Rectal smooth muscle tissue (tissue), 1 donor: ENCODE measurements at regions not wholly inside any gene's neighbourhood (a gene's known extent, or its start where the extent isn't known, plus 50 kb on each side); places are given as distances from the start of the nearest gene placed in this dataset.

Source experiments
- H3K27ac ChIP-seq: one replicate; pipeline ENCODE4 v1.7.0; 2013; ENCODE audit warnings: low read depth, low read length, inconsistent platforms
- H3K27me3 ChIP-seq: one replicate; pipeline ENCODE4 v1.7.0; 2013; ENCODE audit warnings: low read length; ENCODE audit not compliant: control insufficient read depth, insufficient read depth
- H3K36me3 ChIP-seq: one replicate; pipeline ENCODE4 v1.7.0; 2013; ENCODE audit warnings: low read length; ENCODE audit not compliant: control insufficient read depth, insufficient read depth
- H3K4me1 ChIP-seq: one replicate; pipeline ENCODE4 v1.7.0; 2013; ENCODE audit warnings: low read length; ENCODE audit not compliant: control insufficient read depth, insufficient read depth
- H3K4me3 ChIP-seq: one replicate; pipeline ENCODE4 v1.7.0; 2013; ENCODE audit warnings: low read length
- H3K9ac ChIP-seq: one replicate; pipeline ENCODE4 v1.7.0; 2013; ENCODE audit warnings: low read length

DNA sequence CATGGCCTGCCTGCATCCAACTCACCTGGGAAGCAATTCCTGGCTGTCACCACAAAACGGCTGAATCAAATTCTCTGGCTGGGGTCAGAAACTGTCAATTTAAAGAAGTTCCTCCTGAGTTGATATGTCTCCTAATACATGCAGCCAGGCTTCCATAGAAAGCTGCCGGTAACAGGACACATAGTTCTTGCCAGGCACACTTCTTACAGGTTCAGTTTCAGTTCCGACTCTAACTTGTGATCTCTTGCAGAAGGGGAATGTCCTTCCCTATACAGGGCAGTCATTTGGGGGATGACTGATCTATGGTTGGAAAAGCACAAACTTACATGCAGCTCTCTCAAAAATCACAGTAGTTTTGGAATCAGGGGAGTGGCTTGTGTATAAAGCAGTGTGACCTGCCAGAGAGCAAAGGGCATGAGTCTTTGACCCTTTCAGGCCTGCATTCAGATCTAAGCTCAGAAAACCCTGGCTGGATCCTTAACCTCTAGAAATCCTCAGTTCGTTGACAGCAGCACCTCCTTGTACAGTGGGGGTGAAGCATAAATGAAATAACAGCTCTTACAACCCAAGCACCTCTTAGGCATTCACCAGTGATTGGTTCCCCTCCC lies 195.6 kb downstream of the SCP2D1 start:
- no peaks in the 10 kb centered on the region for H3K36me3 ChIP-seq

GRCh38 chr20:19012676-19013075 lies 199.1 kb downstream of the SCP2D1 start:
- Histone ChIP-seq H3K27me3 (no peaks in the 10 kb centered on the region), H3K9ac (no peak overlapping the region), H3K27ac (no peak overlapping the region), H3K4me1 (peaks cover 2% of the 10 kb centered on the region), H3K36me3 (no peaks in the 10 kb centered on the region), H3K4me3 (no peak overlapping the region)

More for the DNA sequence above, 195.6 kb downstream of the SCP2D1 start:
- H3K27me3 ChIP-seq, result no peaks in the 10 kb centered on the region
- no peak overlapping the region for H3K27ac ChIP-seq
- H3K4me3 ChIP-seq, result no peak overlapping the region
- H3K4me1 ChIP-seq, result no peaks in the 10 kb centered on the region
- no peak overlapping the region for H3K9ac ChIP-seq

DNA sequence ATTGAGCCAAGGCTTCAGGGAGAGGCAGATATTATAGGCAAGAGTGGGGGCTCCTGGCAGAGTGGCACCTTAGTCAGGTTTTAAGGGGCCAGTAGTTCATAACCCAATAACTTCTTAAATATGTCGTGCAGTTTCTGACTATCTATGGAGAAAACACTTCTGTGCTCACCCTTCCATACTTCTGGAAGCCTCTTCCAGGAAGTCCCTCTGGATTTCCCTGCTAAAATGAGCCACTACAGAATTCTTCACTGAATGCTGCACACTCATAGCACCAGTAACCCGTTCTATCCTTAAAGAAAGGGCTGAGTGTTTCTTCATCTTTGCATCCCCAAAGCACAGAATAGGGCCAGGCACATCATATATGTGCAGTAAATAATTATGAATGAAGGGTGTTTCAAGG lies 198.5 kb upstream of the SLC24A3 start:
- Histone ChIP-seq H3K4me1 (peaks cover 2% of the 10 kb centered on the region), H3K4me3 (no peak overlapping the region), H3K9ac (no peak overlapping the region), H3K27ac (no peak overlapping the region), H3K36me3 (no peaks in the 10 kb centered on the region), H3K27me3 (no peaks in the 10 kb centered on the region)

- Histone ChIP-seq H3K27ac (peak overlapping the region; percentile 51), H3K36me3 (no peaks in the 10 kb centered on the region), H3K4me1 (peaks cover 2% of the 10 kb centered on the region), H3K9ac (no peak overlapping the region), H3K4me3 (no peak overlapping the region), H3K27me3 (no peaks in the 10 kb centered on the region)
Observed at GRCh38 chr20:19015351-19016139, 196.9 kb upstream of the SLC24A3 start.

DNA sequence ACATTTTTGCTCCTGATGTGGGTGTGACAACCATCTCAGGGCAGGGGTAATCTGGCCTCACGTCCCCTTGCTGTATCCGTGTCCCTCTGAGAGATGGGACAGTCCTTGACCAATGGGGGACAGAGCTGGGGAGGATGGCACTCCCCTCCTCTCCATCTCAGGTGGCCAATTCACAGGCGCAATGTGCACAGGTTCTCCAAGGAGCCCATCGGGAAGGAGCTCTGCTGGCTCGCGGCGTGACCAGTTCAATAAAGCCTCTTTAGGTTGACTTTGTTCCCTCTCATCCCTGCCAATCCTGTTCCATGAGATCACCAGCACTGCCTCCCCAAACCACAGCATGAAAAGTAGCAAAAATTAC lies 196.3 kb upstream of the SLC24A3 start:
- Histone ChIP-seq H3K4me1 (peaks cover 2% of the 10 kb centered on the region), H3K4me3 (no peak overlapping the region), H3K36me3 (no peaks in the 10 kb centered on the region), H3K27me3 (no peaks in the 10 kb centered on the region), H3K27ac (no peak overlapping the region), H3K9ac (no peak overlapping the region)

GRCh38 chr20:19017104-19017690 lies 195.2 kb upstream of the SLC24A3 start:
- H3K9ac ChIP-seq, result no peak overlapping the region
- no peak overlapping the region for H3K27ac ChIP-seq
- no peak overlapping the region for H3K4me3 ChIP-seq
- peaks cover 2% of the 10 kb centered on the region for H3K4me1 ChIP-seq
- H3K36me3 ChIP-seq, result no peaks in the 10 kb centered on the region
- H3K27me3 ChIP-seq, result no peaks in the 10 kb centered on the region

DNA sequence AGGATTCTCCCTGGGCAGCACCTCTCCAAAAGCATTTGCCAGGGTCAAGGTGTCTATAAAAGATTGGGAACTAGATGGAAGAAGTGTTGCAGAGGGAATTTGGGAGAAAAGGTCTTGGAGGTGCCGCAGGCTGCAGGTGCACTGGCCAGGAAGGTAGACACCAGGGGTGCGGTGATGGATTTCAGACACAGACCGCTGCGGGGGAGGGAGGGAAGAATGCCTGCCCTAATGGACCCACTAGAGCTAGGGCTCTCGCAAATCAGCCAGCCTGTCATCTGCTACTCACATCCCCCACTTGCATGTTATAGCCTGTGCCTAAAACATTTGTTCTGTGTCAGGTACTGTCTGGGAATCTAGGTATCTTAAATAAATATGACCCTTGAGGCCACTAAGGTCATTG lies 193.6 kb upstream of the SLC24A3 start:
- Histone ChIP-seq H3K9ac (no peak overlapping the region), H3K4me3 (no peak overlapping the region), H3K27ac (no peak overlapping the region), H3K36me3 (no peaks in the 10 kb centered on the region), H3K4me1 (peaks cover 2% of the 10 kb centered on the region), H3K27me3 (no peaks in the 10 kb centered on the region)

DNA sequence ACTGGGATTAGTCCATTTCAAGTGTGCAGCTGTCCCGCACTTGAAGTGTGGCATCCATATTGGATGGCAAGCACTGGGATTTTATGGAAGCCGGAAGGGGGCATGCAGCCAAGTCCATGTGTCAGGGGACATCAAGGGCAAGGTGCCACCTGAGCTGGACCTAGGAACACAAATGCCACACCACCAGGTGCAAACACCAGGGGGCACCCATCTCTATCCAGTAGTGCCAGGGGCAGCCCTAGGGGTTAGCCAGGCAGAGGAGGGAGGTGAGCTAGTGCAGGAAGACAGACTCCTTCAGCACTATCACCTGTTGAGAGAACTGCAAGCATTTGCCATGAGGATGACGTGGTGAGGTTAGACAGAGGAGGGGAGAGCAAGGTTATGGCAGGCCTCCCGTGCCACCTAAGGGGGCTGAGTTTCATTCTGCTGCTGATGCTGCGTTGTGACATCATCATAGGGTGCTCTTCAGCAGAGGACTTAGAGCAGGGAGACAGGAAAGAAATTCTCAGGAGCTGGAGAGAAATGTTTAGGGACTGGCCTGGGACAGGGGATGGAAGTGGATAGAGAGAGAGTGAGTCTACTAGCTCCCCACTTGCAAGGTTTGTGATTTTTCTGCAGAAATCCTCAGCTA lies 192.6 kb upstream of the SLC24A3 start:
- Histone ChIP-seq H3K36me3 (no peaks in the 10 kb centered on the region), H3K9ac (no peak overlapping the region), H3K4me1 (peaks cover 2% of the 10 kb centered on the region), H3K27ac (no peak overlapping the region), H3K4me3 (no peak overlapping the region), H3K27me3 (no peaks in the 10 kb centered on the region)

DNA sequence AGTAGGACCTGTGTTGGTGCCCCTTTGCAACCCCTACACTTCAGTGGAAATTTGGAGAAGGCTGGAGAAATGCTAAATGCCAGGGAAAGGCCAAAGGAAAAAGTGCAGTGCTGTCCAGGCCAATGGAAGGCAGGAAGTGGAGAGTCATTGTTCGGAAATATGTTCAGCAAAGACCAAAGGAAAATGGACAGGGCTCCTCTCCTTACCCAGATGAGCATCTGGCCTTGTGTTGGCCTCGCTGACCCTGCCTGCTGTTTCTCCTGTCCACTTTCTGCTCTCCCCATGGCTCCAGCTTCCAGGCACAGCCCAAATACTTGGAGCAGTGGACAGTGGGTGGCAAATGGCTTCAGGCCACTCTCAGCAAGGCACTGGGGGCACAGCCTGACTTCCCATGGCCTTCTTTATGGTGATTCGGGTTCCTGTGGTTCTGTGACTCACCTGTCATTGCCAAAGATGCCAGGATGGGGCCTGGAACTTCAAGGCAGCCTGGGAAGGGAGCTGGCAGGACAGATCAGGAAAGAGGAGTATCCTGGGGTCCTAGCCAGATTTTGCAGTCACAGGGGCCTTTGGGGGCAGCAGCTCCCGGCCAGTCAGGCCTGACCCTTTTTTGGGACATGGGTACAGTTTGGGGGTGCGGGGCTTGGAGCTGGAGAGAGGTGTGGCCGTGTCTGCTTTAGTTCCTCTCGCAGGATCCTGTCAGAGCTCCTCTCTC lies 190.9 kb upstream of the SLC24A3 start:
- H3K9ac ChIP-seq, result no peak overlapping the region
- H3K27me3 ChIP-seq, result no peaks in the 10 kb centered on the region
- peaks cover 7% of the 10 kb centered on the region for H3K4me1 ChIP-seq
- no peak overlapping the region for H3K27ac ChIP-seq
- H3K4me3 ChIP-seq, result no peak overlapping the region
- no peaks in the 10 kb centered on the region for H3K36me3 ChIP-seq

DNA sequence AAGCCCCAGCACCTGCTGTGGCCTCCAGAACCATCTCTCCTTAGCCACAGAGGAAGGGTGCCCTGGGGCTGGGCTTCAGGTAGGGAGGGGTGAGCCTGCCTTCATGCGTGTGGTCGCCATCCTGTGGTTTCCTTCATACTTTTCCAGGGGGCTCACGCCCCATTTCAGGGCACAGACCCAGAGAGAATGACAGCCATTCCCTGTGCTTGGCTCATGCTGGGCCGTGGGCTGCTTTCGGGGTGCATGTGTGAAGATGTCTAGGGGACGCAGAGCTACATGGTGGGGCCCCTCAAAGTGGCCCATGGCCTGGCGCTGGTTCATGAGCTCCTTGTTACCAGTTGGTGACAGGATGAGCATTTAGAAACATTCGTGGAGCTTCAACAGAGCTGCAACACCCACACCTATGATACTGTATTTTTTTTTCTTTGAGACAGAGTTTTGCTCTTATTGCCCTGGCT lies 190.3 kb upstream of the SLC24A3 start:
- no peak overlapping the region for H3K27ac ChIP-seq
- H3K36me3 ChIP-seq, result no peaks in the 10 kb centered on the region
- H3K9ac ChIP-seq, result no peak overlapping the region
- no peaks in the 10 kb centered on the region for H3K27me3 ChIP-seq
- H3K4me1 ChIP-seq, result peaks cover 7% of the 10 kb centered on the region
- H3K4me3 ChIP-seq, result no peak overlapping the region

- no peaks in the 10 kb centered on the region for H3K36me3 ChIP-seq
- no peak overlapping the region for H3K27ac ChIP-seq
- no peak overlapping the region for H3K9ac ChIP-seq
- peaks cover 7% of the 10 kb centered on the region for H3K4me1 ChIP-seq
- no peak overlapping the region for H3K4me3 ChIP-seq
- H3K27me3 ChIP-seq, result no peaks in the 10 kb centered on the region
Observed at GRCh38 chr20:19022791-19023448, 189.5 kb upstream of the SLC24A3 start.
